GM18498 (cell line): ENCODE measurements at regions not wholly inside any gene's neighbourhood (a gene's known extent, or its start where the extent isn't known, plus 50 kb on each side); places are given as distances from the start of the nearest gene placed in this dataset.

Source experiments
- ATAC-seq: cut with Tn5 transposase; IDR thresholded peaks from one replicate; pipeline ENCODE4 v1.9.1; 2021; ENCODE audit warnings: mild to moderate bottlenecking, moderate library complexity; ENCODE audit not compliant: unreplicated experiment

GRCh38 chr6:88263591-88263990, 97.4 kb upstream of the CNR1 start:
- no peak for ATAC-seq

GRCh38 chr6:88262332-88262731, 96.2 kb upstream of the CNR1 start:
- no peak for ATAC-seq

- no peak for ATAC-seq
Observed at GRCh38 chr6:88251301-88251700, 85.2 kb upstream of the CNR1 start.

- no peak for ATAC-seq
Observed at GRCh38 chr6:88248709-88249321, 82.7 kb upstream of the CNR1 start.

GRCh38 chr6:88246654-88247053, 80.5 kb upstream of the CNR1 start:
- ATAC-seq: no peak

GRCh38 chr6:88244721-88245120, 78.6 kb upstream of the CNR1 start:
- ATAC-seq: no peak

GRCh38 chr6:88238901-88239300, 72.8 kb upstream of the CNR1 start:
- no peak for ATAC-seq

GRCh38 chr6:88238065-88238464, 71.9 kb upstream of the CNR1 start:
- peak; percentile 79 for ATAC-seq

GRCh38 chr6:88236612-88237360, 70.6 kb upstream of the CNR1 start:
- no peak for ATAC-seq

DNA sequence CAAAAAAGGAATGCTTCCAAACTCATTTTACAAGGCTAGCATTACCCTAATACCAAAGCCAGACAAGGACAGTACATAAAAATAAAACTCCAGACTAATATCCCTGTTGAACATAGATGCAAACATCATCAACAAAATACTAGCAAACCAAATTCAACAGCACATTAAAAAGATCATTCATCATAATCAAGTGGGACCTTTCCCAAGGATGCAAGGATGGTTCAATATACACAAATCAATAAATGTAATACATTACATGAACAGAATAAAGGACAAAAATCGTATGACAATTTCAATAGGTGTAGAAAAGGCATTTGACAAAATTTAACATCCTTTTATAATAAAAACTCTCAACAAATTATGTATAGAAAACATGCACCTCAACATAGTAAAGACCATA, 66.6 kb upstream of the CNR1 start:
- ATAC-seq: no peak

DNA sequence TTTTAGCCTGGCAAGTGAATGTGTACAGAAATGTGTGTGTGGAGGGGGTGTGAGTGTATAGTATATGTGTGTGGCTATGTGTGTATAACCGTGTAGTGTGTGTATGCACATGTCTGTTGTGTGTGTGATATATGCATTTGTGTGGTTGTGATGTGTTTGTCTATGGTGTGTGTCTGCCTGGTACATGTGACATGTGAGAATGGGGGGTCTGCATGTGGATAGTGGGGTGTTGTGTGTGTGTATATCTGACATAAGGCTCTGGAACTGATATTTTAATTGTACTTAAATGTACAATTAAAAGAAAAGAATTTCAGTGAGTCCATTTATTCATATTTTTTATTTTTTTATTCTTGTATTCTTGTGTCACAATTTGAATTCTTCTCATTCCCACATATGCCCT, 57.2 kb upstream of the CNR1 start:
- ATAC-seq: no peak

DNA sequence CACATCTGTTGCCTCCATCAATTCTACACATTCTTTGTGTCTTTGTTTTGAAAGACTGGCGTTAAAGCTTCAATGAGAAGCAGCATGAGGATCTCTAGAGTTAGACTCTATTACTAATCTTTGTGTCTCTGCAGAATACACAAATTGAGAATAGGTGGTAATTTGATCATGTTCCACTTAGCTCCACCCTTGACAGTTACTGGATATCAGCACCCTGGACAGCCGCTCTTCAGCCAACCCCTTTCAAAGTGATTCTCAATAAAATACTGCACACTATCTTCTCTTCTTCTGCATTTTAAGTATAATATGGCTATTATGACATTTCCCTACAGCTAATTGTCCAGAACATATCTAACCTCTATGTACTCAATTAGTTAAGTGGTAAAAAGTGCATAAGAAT, 54.3 kb upstream of the CNR1 start:
- no peak for ATAC-seq

- no peak for ATAC-seq
Observed at GRCh38 chr6:88216182-88216581, 50.0 kb upstream of the CNR1 start.
